ENCODE measurements at regions not wholly inside any gene's neighbourhood (a gene's known extent, or its start where the extent isn't known, plus 50 kb on each side); places are given as distances from the start of the nearest gene placed in this dataset.

DNA sequence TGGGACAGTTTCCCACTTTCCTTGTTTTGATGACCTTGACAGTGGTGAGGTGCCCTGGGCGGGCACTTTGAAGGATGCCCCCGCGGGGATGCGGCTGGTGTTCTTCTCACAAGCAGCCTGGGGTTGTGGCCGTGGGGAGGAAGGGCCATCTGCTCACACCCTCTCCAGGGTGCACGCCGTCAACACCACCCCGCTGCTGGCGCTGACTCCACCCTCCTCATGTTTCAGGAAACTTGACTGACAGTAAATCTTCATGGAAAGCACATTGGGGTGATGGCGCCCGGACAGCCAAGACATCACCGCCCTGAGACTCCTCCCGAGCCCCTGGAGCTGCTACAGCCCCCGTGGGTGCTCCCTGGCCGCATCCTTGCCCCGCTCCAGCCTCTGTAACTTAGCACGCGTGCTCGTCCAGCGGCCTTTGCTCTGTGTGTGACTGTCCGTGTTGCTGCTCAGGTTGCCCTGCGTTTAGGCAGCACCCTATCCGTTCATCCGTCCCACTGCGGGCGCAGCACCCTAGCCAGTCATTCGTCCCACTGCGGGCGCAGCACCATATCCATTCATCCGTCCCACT, 150.2 kb upstream of the C14orf180 start:
- no peak for TF ChIP-seq FOXP2 (optimal IDR thresholded peaks at IDR 0.05; ENCODE audit: borderline replicate concordance, extremely low read depth, extremely low read length, insufficient read depth)
- no peak for TF ChIP-seq SIN3A (IDR thresholded peaks at IDR 0.05; ENCODE audit: borderline replicate concordance, insufficient read depth, low read length)
- no peak for TF ChIP-seq POLR2AphosphoS5 (IDR thresholded peaks at IDR 0.05; ENCODE audit: low read depth, low read length)
- TF ChIP-seq, protein P1, sequence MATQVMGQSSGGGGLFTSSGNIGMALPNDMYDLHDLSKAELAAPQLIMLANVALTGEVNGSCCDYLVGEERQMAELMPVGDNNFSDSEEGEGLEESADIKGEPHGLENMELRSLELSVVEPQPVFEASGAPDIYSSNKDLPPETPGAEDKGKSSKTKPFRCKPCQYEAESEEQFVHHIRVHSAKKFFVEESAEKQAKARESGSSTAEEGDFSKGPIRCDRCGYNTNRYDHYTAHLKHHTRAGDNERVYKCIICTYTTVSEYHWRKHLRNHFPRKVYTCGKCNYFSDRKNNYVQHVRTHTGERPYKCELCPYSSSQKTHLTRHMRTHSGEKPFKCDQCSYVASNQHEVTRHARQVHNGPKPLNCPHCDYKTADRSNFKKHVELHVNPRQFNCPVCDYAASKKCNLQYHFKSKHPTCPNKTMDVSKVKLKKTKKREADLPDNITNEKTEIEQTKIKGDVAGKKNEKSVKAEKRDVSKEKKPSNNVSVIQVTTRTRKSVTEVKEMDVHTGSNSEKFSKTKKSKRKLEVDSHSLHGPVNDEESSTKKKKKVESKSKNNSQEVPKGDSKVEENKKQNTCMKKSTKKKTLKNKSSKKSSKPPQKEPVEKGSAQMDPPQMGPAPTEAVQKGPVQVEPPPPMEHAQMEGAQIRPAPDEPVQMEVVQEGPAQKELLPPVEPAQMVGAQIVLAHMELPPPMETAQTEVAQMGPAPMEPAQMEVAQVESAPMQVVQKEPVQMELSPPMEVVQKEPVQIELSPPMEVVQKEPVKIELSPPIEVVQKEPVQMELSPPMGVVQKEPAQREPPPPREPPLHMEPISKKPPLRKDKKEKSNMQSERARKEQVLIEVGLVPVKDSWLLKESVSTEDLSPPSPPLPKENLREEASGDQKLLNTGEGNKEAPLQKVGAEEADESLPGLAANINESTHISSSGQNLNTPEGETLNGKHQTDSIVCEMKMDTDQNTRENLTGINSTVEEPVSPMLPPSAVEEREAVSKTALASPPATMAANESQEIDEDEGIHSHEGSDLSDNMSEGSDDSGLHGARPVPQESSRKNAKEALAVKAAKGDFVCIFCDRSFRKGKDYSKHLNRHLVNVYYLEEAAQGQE (IDR thresholded peaks at IDR 0.05; ENCODE audit: insufficient read depth in 1 of 2, low read depth in 2 of 2, low read length in 2 of 2), result no peak
- no peak for TF ChIP-seq TAF1 (IDR thresholded peaks at IDR 0.05; ENCODE audit: borderline replicate concordance, insufficient read depth, low read length)

DNA sequence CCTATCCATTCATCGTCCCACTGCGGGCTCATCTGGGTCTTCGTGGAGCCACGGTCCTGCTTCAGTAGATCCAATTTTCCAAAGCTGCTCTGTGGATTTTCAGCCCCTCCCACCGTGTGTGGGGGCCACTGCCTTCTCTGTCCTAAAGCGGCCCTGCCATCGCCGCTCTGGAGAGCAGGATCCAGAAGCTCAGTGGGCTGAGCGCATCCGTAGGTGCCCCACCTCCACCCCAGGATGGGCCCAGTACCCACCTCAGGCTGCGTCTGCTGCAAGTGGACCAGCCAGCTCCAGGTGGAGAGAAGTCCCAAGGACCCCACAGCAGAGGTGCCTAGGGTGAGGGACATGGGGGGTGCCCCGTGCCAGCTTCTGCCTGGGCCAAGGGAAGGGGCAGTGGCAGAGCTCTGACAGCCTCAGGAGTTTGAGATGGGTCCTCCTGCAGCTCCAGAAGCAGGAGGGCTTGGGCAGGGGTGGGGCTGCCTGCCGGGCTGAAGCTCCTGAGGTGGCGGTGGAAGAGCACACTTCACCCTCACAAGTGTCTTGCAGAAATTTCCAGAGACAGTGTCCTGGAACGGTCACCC, 148.1 kb upstream of the C14orf180 start:
- TF ChIP-seq SIN3A (IDR thresholded peaks at IDR 0.05; ENCODE audit: borderline replicate concordance, insufficient read depth, low read length) (no peak), FOXP2 (optimal IDR thresholded peaks at IDR 0.05; ENCODE audit: borderline replicate concordance, extremely low read depth, extremely low read length, insufficient read depth) (no peak), POLR2AphosphoS5 (IDR thresholded peaks at IDR 0.05; ENCODE audit: low read depth, low read length) (no peak), TAF1 (IDR thresholded peaks at IDR 0.05; ENCODE audit: borderline replicate concordance, insufficient read depth, low read length) (no peak)
- TF ChIP-seq, protein P1 (IDR thresholded peaks at IDR 0.05; ENCODE audit: insufficient read depth in 1 of 2, low read depth in 2 of 2, low read length in 2 of 2), result no peak

DNA sequence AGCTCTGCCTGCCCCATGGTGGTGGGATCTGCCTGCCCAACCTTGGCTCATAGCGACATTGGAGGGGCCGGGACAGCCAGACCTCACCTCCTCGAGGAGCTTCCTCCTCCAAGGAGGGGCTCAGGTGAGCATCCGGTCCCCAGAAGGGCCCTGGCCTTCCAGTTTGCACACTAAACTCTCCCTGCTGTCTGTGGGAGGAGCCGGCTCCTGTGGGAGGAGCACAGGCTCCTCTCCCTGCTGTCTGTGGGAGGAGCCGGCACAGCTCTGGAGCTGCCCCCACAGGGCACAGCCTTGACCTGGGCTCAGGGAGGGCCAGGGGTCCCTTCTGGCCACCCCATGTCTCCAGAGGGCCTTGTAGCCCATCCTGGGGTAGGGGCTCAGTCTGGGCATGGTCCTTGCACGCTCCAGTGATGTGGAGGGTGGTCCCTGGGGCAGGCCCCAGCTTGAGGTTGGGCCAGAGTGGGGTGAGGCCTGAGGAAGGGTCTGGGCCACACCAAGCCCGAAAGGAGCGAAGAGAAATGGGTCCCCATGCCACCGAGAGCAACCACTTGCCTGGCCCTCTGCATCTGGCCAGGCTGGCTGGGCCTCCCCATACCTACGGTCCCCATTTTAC, 147.5 kb upstream of the C14orf180 start:
- TF ChIP-seq, protein P1 (IDR thresholded peaks at IDR 0.05; ENCODE audit: insufficient read depth in 1 of 2, low read depth in 2 of 2, low read length in 2 of 2), result no peak
- TF ChIP-seq FOXP2 (optimal IDR thresholded peaks at IDR 0.05; ENCODE audit: borderline replicate concordance, extremely low read depth, extremely low read length, insufficient read depth) (no peak), TAF1 (IDR thresholded peaks at IDR 0.05; ENCODE audit: borderline replicate concordance, insufficient read depth, low read length) (no peak), SIN3A (IDR thresholded peaks at IDR 0.05; ENCODE audit: borderline replicate concordance, insufficient read depth, low read length) (no peak), POLR2AphosphoS5 (IDR thresholded peaks at IDR 0.05; ENCODE audit: low read depth, low read length) (no peak)

DNA sequence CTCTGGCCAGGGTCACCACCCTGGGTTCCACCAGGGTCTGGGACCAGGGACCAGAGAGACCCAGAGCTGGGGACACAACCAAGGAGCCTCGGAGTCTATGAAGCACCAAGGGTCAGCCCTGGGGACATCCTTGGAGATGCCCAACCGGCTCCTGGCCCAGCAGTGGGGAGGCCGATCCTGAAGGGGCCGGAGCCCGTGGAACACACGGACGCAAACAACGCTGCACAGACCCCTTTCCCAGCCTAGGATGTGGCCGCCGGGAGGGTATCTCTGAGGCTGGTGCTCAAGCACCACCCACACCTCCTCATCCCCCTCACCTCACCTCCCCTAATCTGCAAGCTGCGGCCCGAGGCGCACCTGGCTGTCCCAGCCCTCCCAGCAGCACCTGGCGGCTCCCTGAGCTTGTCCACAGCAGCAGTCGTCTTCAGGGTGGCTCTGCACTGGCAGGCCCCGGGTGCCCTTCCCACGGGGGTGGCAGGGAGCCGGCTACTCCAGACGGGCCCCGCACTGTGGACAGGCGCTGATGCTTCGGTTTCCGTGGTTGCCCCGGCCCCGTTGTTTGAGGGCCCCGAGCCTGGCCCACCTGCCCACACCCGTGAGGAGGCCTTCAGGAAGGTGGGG, 146.8 kb upstream of the C14orf180 start:
- TF ChIP-seq FOXP2 (optimal IDR thresholded peaks at IDR 0.05; ENCODE audit: borderline replicate concordance, extremely low read depth, extremely low read length, insufficient read depth), result no peak

DNA sequence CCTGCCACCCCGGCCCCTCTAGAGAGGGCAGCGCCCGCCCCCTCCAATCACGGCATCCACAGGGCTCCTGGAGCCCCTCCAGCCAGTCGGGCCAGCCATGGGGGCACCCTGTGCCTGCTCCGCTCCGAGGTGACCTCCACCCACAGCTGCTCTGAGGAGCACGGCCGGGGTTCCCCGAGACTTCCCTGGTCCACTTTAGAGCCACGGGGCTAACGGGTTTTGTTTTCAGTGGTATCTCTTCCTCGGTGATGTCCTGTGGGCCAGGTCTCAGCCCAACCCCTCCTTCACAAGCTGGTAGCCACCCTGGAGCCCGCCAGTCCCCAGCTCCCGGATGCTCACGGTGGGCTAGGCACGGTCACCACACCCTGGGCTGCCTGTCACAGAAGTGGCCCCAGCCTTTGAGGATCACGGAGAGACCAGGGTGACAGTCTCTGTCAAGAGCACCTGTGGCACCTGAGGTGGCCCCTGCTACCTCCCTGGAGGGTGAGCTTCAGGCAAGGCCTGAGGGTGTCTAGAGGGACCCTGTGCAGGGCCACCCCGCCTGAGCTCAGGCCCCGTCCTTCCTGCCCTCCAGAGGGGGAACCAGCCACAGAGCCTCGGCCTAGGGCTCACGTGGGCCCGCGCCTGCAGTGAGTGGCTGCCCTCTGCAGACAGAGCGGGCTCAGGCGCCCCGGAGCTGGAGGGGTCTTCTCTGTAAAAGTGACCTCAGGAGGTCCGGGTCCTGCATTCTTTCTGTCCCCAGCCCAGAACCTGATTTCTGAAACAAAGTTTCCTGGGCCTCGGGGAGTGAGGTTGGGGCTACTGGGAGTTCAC, 146.0 kb upstream of the C14orf180 start:
- TF ChIP-seq, protein P1 (IDR thresholded peaks at IDR 0.05; ENCODE audit: insufficient read depth in 1 of 2, low read depth in 2 of 2, low read length in 2 of 2), result no peak
- TF ChIP-seq FOXP2 (optimal IDR thresholded peaks at IDR 0.05; ENCODE audit: borderline replicate concordance, extremely low read depth, extremely low read length, insufficient read depth) (no peak), POLR2AphosphoS5 (IDR thresholded peaks at IDR 0.05; ENCODE audit: low read depth, low read length) (no peak), SIN3A (IDR thresholded peaks at IDR 0.05; ENCODE audit: borderline replicate concordance, insufficient read depth, low read length) (no peak), TAF1 (IDR thresholded peaks at IDR 0.05; ENCODE audit: borderline replicate concordance, insufficient read depth, low read length) (no peak)
